GM21423 (cell line): ENCODE measurements at regions not wholly inside any gene's neighbourhood (a gene's known extent, or its start where the extent isn't known, plus 50 kb on each side); places are given as distances from the start of the nearest gene placed in this dataset.

ENCODE experiments used
- ATAC-seq: cut with Tn5 transposase; IDR thresholded peaks from one replicate; pipeline ENCODE4 v1.9.1; 2021; ENCODE audit warnings: mild to moderate bottlenecking, moderate library complexity; ENCODE audit not compliant: unreplicated experiment

- no peak for ATAC-seq
Observed at GRCh38 chr12:89023936-89024335, 328.4 kb downstream of the DUSP6 start.

- no peak for ATAC-seq
Observed at GRCh38 chr12:89020689-89021088, 331.6 kb downstream of the DUSP6 start.

- no peak for ATAC-seq
Observed at GRCh38 chr12:89020121-89020480, 332.2 kb downstream of the DUSP6 start.

- ATAC-seq, result peak; percentile 96
Observed at GRCh38 chr12:89019439-89020120, 332.7 kb downstream of the DUSP6 start.

GRCh38 chr12:89016970-89017778 lies 335.1 kb downstream of the DUSP6 start:
- ATAC-seq, result peak; percentile 52

GRCh38 chr12:89015419-89015818 lies 336.9 kb downstream of the DUSP6 start:
- no peak for ATAC-seq

GRCh38 chr12:88998421-88998820 lies 353.9 kb downstream of the DUSP6 start:
- no peak for ATAC-seq

- ATAC-seq, result no peak
Observed at GRCh38 chr12:88996200-88996788, 356.0 kb downstream of the DUSP6 start.

GRCh38 chr12:88994971-88995370 lies 357.3 kb downstream of the DUSP6 start:
- no peak for ATAC-seq

- no peak for ATAC-seq
Observed at GRCh38 chr12:88994537-88994936, 357.8 kb downstream of the DUSP6 start.

GRCh38 chr12:88993651-88994050 lies 358.6 kb downstream of the DUSP6 start:
- no peak for ATAC-seq

- ATAC-seq, result no peak
Observed at GRCh38 chr12:88986056-88986455, 366.2 kb downstream of the DUSP6 start.

- no peak for ATAC-seq
Observed at GRCh38 chr12:88985631-88986030, 366.7 kb downstream of the DUSP6 start.

GRCh38 chr12:88985011-88985410 lies 367.3 kb downstream of the DUSP6 start:
- ATAC-seq, result no peak

GRCh38 chr12:88982694-88983093 lies 369.6 kb downstream of the DUSP6 start:
- no peak for ATAC-seq

- no peak for ATAC-seq
Observed at GRCh38 chr12:88977115-88977514, 375.2 kb downstream of the DUSP6 start.

- ATAC-seq, result no peak
Observed at GRCh38 chr12:88973998-88974397, 378.3 kb downstream of the DUSP6 start.

GRCh38 chr12:88970740-88971139 lies 381.6 kb downstream of the DUSP6 start:
- no peak for ATAC-seq

- ATAC-seq, result no peak
Observed at GRCh38 chr12:88969127-88969526, 383.2 kb downstream of the DUSP6 start.

GRCh38 chr12:88960213-88960878 lies 380.1 kb upstream of the KITLG start:
- no peak for ATAC-seq

- no peak for ATAC-seq
Observed at GRCh38 chr12:88958946-88959345, 378.7 kb upstream of the KITLG start.

GRCh38 chr12:88958153-88958552 lies 377.9 kb upstream of the KITLG start:
- ATAC-seq, result no peak
